ENCODE measurements at regions not wholly inside any gene's neighbourhood (a gene's known extent, or its start where the extent isn't known, plus 50 kb on each side); places are given as distances from the start of the nearest gene placed in this dataset.
A peak's percentile ranks its signal among the peaks of the same experiment; 100 is the strongest.
"Not testable (repeated sequence)": the region's sequence is repeated elsewhere in the genome, so short reads cannot be mapped to it uniquely, and the experiment has no call there.

- DNase-seq = no peak
These were observed 126.0 kb upstream of the KCNJ6 start for GRCh38 chr21:38042246-38042645.

GRCh38 chr21:38048167-38048566, 131.9 kb upstream of the KCNJ6 start:
- peak; percentile 56 for DNase-seq

- no peak for DNase-seq
These were observed 138.1 kb upstream of the KCNJ6 start for GRCh38 chr21:38054334-38054733.

- DNase-seq = no peak
These were observed 140.2 kb upstream of the KCNJ6 start for GRCh38 chr21:38056481-38056880.

- no peak for DNase-seq
These were observed 141.4 kb upstream of the KCNJ6 start for GRCh38 chr21:38057626-38058025.

GRCh38 chr21:38060533-38060932, 144.3 kb upstream of the KCNJ6 start:
- no peak for DNase-seq

GRCh38 chr21:38067086-38067739, 151.0 kb upstream of the KCNJ6 start:
- no peak for DNase-seq

- DNase-seq = no peak
These were observed 156.2 kb upstream of the KCNJ6 start for GRCh38 chr21:38072489-38072888.

GRCh38 chr21:38075833-38076587, 159.8 kb upstream of the KCNJ6 start:
- no peak for DNase-seq

- DNase-seq = no peak
These were observed 161.3 kb upstream of the KCNJ6 start for GRCh38 chr21:38077569-38077968.

- no peak for DNase-seq
These were observed 164.6 kb upstream of the KCNJ6 start for GRCh38 chr21:38080888-38081287.

GRCh38 chr21:38081708-38082107, 165.5 kb upstream of the KCNJ6 start:
- no peak for DNase-seq

GRCh38 chr21:38082936-38083485, 166.8 kb upstream of the KCNJ6 start:
- DNase-seq = no peak

GRCh38 chr21:38083535-38083934, 167.3 kb upstream of the KCNJ6 start:
- no peak for DNase-seq

- DNase-seq = no peak
These were observed 170.2 kb upstream of the KCNJ15 start for GRCh38 chr21:38086580-38086979.

GRCh38 chr21:38088916-38089762, 167.7 kb upstream of the KCNJ15 start:
- DNase-seq = no peak

GRCh38 chr21:38089763-38090046, 167.1 kb upstream of the KCNJ15 start:
- no peak for DNase-seq

GRCh38 chr21:38091061-38091460, 165.7 kb upstream of the KCNJ15 start:
- DNase-seq = not testable (repeated sequence)

- DNase-seq = no peak
These were observed 164.7 kb upstream of the KCNJ15 start for GRCh38 chr21:38092051-38092450.

GRCh38 chr21:38095220-38095619, 161.6 kb upstream of the KCNJ15 start:
- DNase-seq = no peak

GRCh38 chr21:38097789-38098188, 159.0 kb upstream of the KCNJ15 start:
- no peak for DNase-seq

GRCh38 chr21:38112219-38112789, 144.5 kb upstream of the KCNJ15 start:
- DNase-seq = no peak

- no peak for DNase-seq
These were observed 142.0 kb upstream of the KCNJ15 start for GRCh38 chr21:38114717-38115333.
